HG02759 (cell line): ENCODE measurements at regions not wholly inside any gene's neighbourhood (a gene's known extent, or its start where the extent isn't known, plus 50 kb on each side); places are given as distances from the start of the nearest gene placed in this dataset.

Experiments used
- ATAC-seq: cut with Tn5 transposase; IDR thresholded peaks from one replicate; pipeline ENCODE4 v1.9.1; 2021; ENCODE audit warnings: mild to moderate bottlenecking, moderate library complexity; ENCODE audit not compliant: unreplicated experiment

DNA sequence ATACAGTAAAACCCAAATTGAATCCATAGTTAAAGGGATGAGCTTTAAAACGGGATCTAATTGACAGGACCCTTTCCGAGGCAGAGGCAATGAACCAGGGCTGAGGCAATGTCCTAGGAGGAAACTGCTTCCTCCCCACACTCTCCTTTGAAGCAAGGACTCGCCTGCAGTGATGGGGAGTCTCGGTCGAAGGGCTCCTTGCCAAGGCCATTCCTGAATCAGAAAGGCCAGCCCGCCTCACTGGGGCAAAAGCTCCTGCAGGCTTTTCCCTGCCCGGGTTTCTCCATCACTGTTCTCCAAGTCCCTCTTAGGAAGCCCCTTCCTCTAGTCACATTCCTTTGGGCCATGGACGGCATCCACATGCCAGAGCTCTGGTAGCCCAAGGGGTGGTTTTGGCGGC is 132.0 kb downstream of the RBFOX3 start:
- ATAC-seq, result no peak

DNA sequence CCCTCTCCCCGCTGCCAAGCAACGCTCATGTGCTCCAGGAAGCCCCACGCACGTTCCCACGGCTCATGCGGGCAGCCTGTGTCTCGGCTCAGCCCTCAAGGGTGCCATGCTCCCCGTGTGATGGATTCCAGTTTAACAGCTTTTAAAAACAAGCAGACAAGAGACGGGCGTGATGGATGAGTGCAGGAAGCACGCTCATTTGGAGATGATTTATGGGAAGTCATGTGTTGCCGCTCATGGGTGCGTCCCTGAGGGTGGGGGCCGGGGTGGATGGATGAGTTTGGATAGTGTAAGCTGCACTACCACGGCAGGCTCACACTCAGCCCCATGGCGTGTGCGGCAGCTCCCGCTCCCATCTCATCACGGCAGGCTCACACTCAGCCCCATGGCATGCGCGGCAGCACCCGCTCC is 132.8 kb downstream of the RBFOX3 start:
- ATAC-seq, result no peak

DNA sequence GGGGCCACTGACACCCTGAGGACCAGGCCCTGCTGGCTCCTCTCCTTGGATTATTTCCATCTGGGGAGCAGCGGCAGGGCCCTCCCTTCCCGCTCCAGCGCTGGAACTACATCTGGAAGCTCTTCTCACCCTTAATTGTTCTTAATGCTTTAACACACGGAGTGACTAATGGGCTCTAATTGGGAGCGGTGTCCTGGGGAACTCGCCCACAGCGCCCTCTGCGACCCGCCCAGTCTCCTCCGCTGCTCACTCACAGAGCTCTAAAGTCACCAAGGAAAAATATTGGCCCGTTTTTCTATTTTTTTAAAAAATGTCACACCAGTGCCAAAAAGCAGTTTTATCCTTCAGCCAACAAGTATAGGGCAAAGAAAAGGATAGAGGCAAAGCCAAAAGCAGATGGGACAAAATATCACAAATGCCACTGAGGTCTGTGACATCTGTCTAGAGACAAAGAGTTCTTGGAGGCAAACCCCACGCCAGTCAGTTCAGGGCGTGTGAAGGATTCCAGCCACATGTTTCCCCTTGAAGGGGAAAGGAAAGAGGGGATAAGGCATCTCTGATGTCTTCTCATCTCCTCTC is 134.7 kb downstream of the RBFOX3 start:
- no peak for ATAC-seq

DNA sequence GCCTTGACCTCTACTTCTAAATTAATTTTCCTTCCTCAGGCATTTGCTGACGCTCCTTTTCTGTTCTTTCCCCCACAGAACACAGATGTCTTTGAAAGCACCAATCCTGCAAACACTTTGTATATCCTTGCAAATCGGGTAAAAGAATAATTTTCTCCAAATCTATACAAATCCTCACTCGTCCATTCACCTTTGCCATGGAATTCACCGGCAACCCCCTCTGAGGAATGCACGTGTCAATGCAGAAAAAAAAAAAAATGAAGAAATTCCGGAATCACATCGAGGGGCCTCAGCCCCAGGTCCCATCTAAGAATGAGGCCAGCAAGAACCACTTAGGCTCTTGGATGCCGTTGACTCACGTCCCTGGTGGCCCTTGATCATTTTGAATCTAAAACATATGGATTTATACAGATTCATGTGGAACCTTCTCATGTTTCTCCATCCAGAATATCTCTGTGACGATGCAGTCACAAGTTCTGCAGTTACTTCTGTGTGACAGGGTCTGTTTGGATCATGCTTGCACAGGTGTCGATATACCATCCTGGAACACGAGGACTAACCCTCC is 136.9 kb downstream of the RBFOX3 start:
- no peak for ATAC-seq

DNA sequence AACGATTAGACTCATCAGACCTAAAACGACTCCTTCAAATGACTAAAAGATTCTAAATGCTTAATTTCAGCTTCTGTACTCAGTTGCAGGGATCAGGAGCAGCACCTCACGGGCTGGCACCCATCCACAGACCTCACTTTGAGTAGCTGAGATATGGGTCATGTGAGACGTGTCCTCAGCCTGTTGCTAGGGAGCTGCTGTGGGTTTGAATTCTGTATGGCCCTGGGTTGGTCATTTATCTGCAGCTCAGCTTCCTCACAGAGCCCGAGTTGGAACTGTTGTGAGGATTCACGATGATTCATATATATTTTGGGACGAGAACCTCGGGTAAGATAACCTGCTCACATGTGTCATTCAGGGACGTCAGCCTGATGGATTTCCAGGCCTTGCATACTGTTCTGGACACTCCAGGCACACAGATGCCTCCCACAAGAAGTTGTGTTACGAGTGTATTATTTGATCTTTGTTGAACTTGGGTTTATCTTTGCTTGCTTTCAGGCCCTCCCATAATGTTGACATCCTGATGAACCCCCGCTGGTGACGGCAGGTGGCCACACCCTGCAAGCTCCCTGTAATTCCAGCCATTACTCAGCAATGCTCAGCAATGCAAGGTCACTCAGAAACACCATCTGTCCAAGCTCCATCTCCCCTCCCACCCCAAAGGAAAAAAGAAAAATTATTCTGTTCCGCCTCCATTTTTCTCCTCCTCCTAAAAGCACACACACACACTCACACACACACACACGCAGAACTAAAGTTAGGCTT is 137.6 kb downstream of the RBFOX3 start:
- no peak for ATAC-seq

DNA sequence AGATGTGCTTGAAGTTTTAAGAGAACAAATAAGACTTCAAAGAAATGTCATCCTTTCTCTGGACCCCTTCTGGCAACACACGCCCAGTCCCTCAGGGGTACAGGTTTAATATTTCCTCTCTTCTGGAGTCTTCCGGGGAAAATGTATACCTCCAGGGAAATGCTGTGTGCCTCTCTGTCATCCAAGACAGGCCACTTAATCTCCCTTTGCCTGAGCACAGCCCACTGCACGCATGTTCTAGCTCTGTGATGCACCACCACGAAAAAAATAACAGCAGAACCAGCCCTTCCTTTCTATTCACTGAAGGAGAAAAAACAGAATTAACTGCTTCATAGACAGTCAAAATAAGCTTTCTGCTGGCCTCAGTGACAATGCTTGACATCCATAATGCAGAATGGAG is 140.1 kb downstream of the RBFOX3 start:
- no peak for ATAC-seq

DNA sequence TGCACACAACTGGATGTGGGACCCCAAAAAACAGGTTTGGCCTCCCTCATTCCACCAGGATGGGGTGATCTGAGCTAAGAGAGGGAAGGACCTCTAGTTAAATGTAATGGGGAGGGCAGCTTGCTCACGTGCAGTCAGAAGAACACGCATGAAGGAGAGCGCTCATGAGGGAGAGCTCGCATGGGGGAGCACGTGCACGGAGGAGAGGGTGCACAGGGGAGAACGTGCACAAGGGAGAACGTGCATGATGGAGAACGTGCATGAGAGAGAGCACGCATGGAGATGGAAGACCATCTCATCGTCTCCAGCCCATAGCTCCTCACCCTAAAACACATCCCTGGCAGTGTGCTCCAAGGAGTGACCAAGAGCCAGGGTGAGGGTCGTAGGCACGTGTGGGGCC is 141.2 kb downstream of the RBFOX3 start:
- ATAC-seq, result no peak

DNA sequence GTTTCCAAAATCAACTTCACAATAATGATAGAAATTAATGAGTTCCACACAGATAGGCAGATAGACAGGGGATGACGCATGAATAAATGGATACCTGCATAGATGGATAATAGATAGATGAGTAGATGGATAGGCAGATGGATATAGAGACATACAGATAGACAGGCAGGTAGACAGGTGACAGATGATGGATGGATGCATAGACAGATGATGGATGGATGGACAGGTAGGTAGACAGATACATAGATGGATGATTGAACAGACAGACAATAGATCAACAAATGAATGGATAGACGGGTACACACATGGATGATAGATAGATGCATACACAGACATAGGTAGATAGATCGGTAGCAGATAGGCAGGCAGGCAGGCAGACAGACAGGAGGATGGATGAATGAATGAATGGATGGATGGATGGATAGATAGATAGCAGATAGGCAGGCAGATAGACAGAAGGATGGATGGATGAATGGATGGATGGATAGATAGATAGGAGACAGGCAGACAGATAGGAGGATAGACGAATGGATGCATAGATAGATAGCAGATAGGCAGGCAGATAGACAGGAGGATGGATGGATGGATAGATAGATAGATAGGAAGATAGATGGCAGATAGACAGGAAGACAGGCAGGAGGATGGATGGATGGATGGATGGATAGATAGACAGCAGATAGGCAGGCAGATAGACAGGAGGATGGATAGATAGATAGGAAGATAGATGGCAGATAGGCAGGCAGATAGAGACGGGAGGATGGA is 142.5 kb downstream of the RBFOX3 start:
- no peak for ATAC-seq

DNA sequence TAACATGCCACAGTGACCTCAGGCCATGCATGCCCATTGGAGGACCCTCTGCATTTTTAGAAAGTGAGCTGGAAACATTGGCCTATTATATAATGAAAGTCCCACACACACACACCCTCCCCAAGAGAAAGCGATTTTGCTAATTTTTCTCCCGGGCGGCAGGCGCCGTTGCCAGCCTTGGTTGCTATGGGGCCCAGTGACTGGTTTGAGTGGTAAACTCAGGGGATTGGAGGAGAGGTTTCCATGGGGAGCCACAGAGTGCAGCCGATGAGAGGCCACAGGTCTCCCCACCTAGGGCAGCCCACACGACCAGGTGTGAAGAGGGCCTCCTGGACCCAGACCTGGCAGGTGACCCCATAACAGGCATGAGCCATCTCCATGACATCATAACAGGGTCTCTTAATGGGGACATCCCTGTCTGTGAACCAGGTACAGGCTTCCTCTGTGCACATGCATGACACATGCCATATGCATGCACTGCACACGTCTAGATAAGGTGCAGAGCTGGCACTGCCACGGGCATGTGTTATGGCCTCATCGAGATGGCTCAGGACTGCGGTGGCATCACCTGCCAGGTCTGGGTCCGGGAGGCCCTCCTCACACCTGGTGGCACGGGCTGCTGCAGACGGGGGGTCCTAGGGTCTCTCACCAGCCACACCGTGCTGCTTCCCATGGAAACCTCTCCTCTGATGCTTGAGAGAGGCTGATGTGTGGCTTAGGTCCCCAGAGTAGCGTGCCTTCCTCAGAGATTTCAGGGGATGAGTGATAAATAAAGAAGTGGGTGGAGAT is 144.1 kb downstream of the RBFOX3 start:
- no peak for ATAC-seq

DNA sequence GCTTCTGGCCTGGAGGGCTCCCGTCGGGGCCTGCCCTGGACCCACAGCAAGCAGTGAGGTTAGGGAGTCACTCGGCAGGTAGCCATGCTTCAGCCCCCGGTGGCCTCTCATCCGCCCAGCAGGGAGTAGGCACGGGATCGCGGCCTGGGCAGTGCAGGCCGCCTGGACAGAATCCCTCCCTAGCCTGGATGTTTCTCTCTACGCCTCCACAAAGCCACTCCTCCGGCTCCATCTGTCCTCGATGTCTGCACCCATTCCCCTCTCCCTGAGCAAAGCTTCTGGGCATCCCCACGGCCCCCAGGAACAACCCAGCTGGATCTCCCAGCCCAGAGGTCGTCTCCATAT is 145.2 kb downstream of the RBFOX3 start:
- ATAC-seq, result no peak

DNA sequence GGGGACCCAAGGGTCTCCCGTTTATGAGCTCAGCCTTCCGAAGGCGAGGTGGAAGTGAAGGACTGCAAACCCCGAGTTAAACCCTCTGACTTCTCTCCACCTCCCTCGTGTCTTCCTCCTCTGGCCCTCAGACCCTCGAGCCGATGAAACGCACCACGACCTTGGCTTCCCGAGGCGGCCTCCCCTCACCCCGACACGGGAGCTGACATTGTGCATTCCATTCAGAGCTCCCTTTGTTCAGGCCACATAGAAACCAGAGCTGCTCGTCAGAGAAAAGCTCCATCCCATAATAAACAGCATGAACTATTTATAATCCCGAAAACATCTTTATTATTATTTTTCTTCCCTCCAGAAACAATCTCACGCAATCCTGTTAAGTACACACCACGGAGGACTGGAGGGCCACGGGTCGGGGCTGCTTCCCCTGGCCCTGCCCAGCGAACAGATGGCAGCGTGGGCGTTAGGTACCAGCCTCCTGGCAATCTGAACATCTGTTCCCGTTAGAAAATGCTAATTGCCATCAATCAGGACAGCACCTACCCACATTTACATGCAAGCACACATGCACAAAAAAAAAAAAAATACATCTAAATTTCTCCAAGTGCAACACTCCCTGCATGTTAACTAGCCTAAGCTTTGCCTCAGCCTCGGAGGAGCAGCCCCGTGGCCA is 145.7 kb downstream of the RBFOX3 start:
- no peak for ATAC-seq

DNA sequence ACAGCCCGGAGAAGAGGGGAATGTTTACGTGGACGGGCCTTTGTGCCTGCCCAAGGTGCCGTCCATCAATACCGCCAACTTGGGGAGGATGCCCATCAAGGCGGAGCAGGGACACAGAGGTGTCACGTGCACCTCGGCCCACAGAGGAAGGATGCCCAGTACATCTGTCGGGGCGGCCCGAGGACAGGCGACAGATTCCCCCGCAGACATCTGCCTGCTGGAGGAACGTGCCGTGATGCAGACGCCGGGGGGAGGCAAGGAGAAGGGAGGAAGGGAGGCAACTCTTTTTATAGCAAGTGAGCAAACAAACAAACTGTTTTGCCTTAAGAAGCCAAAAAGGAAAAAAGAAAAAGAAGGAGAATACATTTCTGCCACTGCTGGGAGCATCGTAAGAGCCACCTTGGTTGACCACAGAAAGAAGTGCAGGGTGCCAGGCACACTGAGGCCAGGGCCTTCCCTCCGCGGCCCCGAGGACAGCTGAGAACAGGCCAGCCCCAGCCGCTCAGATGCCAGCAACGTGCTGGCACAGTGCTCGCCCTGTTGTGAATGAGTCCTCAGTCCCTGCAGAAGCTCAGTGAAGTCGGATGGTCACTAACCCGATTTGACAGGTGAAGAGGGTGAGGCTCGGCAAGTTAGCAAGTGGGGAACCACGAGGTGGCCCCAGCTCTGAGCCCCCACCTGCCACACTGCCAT is 146.4 kb downstream of the RBFOX3 start:
- ATAC-seq, result no peak

DNA sequence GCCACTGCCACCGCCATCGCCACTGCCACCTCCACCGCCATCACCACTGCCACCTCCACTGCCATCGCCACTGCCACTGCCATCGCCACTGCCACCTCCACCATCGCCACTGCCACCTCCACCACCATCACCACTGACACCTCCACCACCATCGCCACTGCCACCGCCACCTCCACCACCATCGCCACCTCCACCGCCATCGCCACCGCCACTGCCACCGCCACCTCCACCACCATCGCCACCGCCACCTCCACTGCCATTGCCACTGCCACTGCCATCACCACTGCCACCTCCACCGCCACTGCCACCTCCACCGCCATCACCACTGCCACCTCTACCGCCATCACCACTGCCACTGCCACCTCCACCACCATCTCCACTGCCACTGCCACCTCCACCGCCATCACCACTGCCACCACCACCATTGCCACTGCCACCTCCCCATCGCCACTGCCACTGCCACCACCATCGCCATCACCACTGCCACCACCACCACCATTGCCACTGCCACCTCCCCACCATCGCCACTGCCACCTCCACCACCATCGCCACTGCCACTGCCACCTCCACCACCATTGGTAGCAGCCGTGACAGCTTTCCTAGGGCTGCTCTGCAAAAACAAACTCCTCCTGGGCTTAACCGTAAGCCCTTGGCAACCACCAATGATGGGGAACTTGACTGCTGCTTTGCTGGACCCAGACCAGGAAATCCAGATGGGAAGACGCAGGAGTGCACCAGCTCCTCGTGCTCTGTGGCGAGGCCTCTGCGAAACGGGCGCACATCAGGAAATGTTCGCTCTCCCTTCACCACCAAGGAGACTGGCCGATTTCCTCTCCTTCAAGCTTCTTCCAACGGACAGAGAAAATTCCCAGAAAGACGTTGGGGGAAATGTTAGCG is 147.2 kb downstream of the RBFOX3 start:
- no peak for ATAC-seq

DNA sequence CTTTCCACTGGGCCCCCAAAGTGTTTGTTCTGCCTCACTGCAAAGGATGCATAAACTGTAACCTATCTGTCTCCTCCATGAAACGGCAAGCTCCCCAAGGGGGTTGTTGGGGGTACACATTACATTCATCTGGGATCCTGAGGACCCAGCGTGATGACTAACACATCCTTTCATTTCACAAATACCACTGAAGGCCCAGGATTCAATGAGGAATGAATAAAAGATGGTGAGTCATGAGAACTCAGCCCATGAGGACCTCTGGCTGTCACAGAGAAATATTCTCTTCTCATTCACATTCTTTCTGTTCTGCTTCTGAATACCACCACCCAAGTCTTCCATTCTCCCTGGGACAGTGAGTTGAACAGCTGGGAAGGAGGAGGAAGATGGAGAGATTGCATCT is 149.8 kb downstream of the RBFOX3 start:
- no peak for ATAC-seq

DNA sequence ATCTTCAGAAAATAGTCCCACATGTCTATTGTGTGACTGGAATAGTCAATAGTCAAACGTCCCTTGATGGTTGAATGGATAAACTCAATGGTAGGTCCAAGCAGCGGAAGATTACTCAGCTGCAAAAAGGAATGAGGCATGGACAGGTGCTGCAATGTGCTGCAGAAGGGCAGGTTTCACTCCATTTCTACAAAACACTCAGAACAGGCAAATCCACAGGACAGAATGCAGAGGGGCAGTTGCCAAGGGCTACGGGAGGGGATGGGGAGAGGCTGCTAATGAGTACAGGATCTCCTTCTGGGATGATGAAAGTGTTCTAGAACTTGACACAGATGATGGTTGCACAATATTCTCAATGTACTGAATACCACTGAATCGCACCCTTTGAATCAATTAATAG is 151.0 kb downstream of the RBFOX3 start:
- no peak for ATAC-seq

DNA sequence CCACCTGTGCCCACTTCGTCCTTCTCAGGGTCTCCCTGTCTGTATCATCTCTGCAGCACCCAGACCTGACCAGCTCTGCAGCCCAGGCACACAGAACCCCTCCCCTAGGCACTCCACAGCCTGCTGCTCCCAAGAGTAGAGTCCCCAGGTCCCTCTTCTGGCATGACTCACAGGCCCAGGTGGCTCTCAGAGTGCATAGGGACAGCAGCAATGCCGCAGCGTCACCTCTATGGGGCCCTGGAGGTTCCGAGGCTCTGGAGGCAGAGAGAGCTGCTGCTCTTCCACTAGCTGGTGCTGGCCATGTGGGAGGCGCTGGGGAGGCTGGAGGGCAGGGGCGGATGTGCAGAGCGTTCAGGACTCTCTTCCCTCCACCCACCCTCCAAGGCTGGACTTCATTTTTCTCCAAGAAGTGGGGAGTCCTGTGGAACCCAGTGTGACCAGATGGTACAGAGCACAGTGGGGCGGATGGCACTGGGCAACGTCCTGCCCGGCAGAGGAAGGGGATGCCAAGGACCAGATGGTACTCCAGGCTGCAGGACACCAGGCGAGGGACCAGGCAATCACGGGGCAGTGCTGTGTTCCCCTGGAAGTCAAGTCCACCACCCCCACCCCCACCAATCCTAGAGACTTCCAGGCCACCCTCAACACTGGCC is 151.7 kb downstream of the RBFOX3 start:
- no peak for ATAC-seq

DNA sequence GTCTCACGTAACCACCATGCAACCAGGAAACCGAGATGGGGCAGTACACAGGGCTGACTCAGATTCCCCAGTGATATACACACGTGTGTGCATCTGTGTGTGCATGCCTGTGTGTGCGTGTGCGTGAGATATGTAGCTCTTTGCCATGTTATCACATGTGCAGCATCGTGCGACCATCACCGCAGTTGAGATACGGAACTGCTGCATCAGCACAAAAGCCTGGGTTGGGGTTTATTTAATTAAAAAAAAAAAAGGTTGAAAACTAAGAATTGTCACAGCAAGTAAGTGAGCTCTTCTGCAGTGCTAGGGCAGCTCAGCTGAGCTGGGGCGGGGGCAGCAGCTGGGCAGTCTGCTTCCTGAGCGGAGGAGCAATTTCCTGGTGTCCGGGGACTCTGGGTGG is 152.5 kb downstream of the RBFOX3 start:
- no peak for ATAC-seq

DNA sequence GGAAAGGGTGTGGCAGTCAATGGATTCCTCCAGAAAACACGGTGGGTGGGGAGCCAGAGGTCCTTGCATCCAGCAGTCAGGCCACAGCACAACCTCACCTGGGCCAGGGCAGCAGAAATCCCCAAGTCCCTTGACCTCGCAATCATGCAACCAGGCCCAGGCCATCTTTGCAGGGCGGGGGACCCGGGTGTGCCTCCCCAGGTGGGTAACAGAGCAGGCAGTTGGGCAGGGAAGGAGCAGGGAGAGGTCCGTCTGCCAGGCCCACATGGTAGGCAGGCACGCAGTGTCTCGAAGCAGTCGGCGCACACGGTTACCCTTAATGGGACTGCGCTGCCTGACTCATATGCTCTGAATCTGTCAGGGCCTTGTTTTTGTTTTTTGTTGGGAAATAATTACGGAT is 153.0 kb downstream of the RBFOX3 start:
- ATAC-seq, result no peak

DNA sequence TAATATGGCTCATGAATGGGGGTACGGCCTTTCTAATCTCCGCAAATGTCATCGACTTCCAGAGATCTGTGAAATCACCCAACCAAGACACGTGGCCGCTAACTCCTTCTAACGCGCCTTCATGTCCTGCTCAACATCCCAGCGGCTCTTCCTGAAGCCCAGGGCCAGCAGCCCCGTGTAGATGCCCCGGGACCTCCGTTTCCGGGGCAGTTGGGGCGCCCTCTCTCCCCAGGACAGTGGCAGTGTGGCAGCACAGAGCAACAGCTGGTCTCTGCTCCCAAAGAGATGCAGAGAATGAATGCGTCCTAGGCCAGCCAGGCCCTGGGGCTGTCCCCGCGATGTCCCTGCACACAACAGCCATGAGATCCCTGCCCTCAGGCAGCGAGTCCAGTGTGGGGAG is 153.5 kb downstream of the RBFOX3 start:
- ATAC-seq, result no peak
